ENCODE measurements at regions not wholly inside any gene's neighbourhood (a gene's known extent, or its start where the extent isn't known, plus 50 kb on each side); places are given as distances from the start of the nearest gene placed in this dataset.

DNA sequence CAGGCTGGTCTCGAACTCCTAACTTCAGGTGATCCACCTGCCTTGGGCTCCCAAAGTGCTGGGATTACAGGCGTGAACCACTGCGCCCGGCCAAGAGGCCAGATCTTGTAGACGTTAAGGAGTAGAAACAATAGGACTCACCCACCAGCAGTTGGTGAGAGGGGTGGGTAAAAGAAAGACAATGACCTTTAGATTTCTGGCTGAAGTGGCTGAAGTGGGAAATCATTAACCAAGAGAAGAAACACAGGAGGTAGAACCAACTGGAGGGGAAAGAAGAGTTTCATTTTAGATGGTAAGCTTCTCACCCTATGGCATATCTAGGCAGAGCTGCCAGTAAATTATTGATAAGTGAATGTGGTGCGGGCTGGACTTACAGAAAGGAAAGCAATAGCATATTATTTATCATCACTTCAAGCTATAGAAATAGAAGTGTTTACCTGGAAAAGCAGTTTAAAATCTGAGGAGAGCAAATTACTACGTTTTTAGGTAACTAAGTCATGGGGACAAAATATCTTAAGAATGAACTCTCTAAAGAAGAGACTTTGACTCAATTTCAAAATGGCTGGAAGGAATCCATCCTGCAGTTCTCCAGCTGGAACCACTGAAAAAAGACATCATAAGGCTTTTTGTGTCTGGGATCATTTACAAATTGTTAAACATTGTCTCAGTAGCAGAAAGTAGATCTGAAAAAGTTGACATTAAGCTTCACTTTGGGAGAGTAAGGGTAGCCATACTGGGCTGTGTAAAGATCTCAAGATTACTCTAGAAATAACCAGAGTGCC, 109.6 kb downstream of the ALDH8A1 start:
- TF ChIP-seq CTCF (IDR thresholded peaks at IDR 0.05; ENCODE audit: low read length) (no peak), EZH2 (optimal IDR thresholded peaks at IDR 0.05; ENCODE audit: low read depth, low read length) (no peak), EZH2phosphoT487 (IDR thresholded peaks at IDR 0.05; ENCODE audit: low read length) (no peak)
